ENCODE measurements at regions not wholly inside any gene's neighbourhood (a gene's known extent, or its start where the extent isn't known, plus 50 kb on each side); places are given as distances from the start of the nearest gene placed in this dataset.

- TF ChIP-seq CTCF (IDR thresholded peaks at IDR 0.05; ENCODE audit: unreplicated experiment): no peak
- Mint-ChIP-seq H3K36me3 (no peaks in the 10 kb centered on the region), H3K4me1 (no peaks in the 10 kb centered on the region), H3K27me3 (ENCODE audit: low read depth) (no peaks in the 10 kb centered on the region), H3K9me3 (peaks cover 7% of the 10 kb centered on the region), H3K4me3 (no peak overlapping the region), H3K27ac (no peak overlapping the region)
- no peak for DNase-seq (ENCODE audit: low spot score in 2 of 2, unreplicated experiment in 2 of 2)
Measured at GRCh38 chr13:86792153-86792651, 879.0 kb upstream of the SLITRK5 start.

GRCh38 chr13:86795858-86796257, 875.3 kb upstream of the SLITRK5 start:
- Mint-ChIP-seq H3K4me3 (no peak overlapping the region), H3K27me3 (ENCODE audit: low read depth) (no peaks in the 10 kb centered on the region), H3K27ac (no peak overlapping the region), H3K9me3 (peaks cover 23% of the 10 kb centered on the region), H3K4me1 (peaks cover 3% of the 10 kb centered on the region), H3K36me3 (no peaks in the 10 kb centered on the region)
- TF ChIP-seq CTCF (IDR thresholded peaks at IDR 0.05; ENCODE audit: unreplicated experiment): no peak
- no peak for DNase-seq (ENCODE audit: low spot score in 2 of 2, unreplicated experiment in 2 of 2)

DNA sequence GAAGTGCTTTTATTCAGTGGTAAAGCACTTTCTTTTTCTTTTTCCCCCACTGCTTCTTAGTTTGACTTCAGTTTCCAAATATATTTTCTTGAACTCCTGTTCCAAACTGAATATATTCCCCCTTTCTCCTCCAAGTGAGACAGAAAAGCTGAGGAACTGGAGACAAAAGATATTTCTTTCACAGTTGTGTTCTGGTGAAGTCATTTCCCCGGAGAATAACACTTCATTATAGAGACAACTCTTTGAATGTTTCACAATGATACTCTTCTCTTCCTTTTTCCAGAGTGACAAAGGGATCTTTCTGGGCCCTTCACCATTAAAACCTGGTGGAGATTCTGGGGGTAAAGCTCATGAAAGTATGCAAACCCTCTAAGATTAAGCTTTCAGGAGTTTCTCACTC, 860.8 kb upstream of the SLITRK5 start:
- H3K9me3 Mint-ChIP-seq: peaks cover 6% of the 10 kb centered on the region
- no peak for TF ChIP-seq CTCF (IDR thresholded peaks at IDR 0.05; ENCODE audit: unreplicated experiment)
- peaks cover 3% of the 10 kb centered on the region for H3K4me1 Mint-ChIP-seq
- H3K27ac Mint-ChIP-seq: no peak overlapping the region
- no peaks in the 10 kb centered on the region for H3K36me3 Mint-ChIP-seq
- no peak overlapping the region for H3K4me3 Mint-ChIP-seq
- H3K27me3 Mint-ChIP-seq (ENCODE audit: low read depth): no peaks in the 10 kb centered on the region
- no peak for DNase-seq (ENCODE audit: low spot score in 2 of 2, unreplicated experiment in 2 of 2)

DNA sequence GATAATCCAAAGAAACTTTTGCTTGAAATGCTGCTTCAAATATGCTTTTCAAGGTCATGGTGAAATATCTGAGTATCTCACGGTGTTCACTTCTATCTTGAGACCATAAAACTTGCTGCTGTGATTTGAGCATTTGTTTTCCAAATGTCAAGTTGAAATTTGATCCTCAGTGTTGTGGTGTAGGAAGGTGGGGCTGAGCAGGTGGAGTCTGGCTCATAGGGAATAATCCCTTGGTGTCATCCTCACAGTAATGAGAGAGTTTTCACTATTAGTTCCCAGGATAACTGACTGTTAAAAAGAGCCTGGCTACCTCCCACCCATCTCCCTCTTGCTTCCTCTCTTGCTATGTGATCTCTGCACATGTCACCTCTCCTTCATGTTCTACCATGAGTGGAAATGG, 858.0 kb upstream of the SLITRK5 start:
- TF ChIP-seq CTCF (IDR thresholded peaks at IDR 0.05; ENCODE audit: unreplicated experiment): no peak
- no peaks in the 10 kb centered on the region for H3K36me3 Mint-ChIP-seq

GRCh38 chr13:86825410-86825809, 845.8 kb upstream of the SLITRK5 start:
- H3K9me3 Mint-ChIP-seq: no peaks in the 10 kb centered on the region
- no peaks in the 10 kb centered on the region for H3K36me3 Mint-ChIP-seq
- no peak overlapping the region for H3K27ac Mint-ChIP-seq
- peaks cover 11% of the 10 kb centered on the region for H3K4me1 Mint-ChIP-seq
- TF ChIP-seq CTCF (IDR thresholded peaks at IDR 0.05; ENCODE audit: unreplicated experiment): no peak
- no peak for DNase-seq (ENCODE audit: low spot score in 2 of 2, unreplicated experiment in 2 of 2)
- H3K27me3 Mint-ChIP-seq (ENCODE audit: low read depth): peaks cover 46% of the 10 kb centered on the region
- no peak overlapping the region for H3K4me3 Mint-ChIP-seq

More for the DNA sequence above, 858.0 kb upstream of the SLITRK5 start:
- peaks cover 3% of the 10 kb centered on the region for H3K4me1 Mint-ChIP-seq
- peaks cover 6% of the 10 kb centered on the region for H3K9me3 Mint-ChIP-seq
- H3K27ac Mint-ChIP-seq: no peak overlapping the region
- no peak overlapping the region for H3K4me3 Mint-ChIP-seq
- H3K27me3 Mint-ChIP-seq (ENCODE audit: low read depth): no peaks in the 10 kb centered on the region
- no peak for DNase-seq (ENCODE audit: low spot score in 2 of 2, unreplicated experiment in 2 of 2)

- no peak for TF ChIP-seq CTCF (IDR thresholded peaks at IDR 0.05; ENCODE audit: unreplicated experiment)
- DNase-seq (ENCODE audit: low spot score in 2 of 2, unreplicated experiment in 2 of 2): no peak
- H3K9me3 Mint-ChIP-seq: no peaks in the 10 kb centered on the region
- no peak overlapping the region for H3K4me3 Mint-ChIP-seq
- no peaks in the 10 kb centered on the region for H3K36me3 Mint-ChIP-seq
- H3K27ac Mint-ChIP-seq: no peak overlapping the region
- peaks cover 15% of the 10 kb centered on the region for H3K4me1 Mint-ChIP-seq
- peaks cover 41% of the 10 kb centered on the region for H3K27me3 Mint-ChIP-seq (ENCODE audit: low read depth)
Measured at GRCh38 chr13:86826232-86826631, 844.9 kb upstream of the SLITRK5 start.

Data from mesothelial cell of epicardium (in vitro differentiated cells).